GM12874 (cell line): ENCODE measurements at regions not wholly inside any gene's neighbourhood (a gene's known extent, or its start where the extent isn't known, plus 50 kb on each side); places are given as distances from the start of the nearest gene placed in this dataset.

Source experiments
- CTCF ChIP-seq: IDR thresholded peaks from 2 replicates; pipeline ENCODE4 v1.5.1; 2011; ENCODE audit warnings: low read depth, mild to moderate bottlenecking, control low read depth, low read length, moderate library complexity; ENCODE audit not compliant: insufficient read depth

GRCh38 chr6:166677941-166678340 lies 50.9 kb upstream of the RPS6KA2 start:
- TF ChIP-seq CTCF, result no peak
